ENCODE measurements at regions not wholly inside any gene's neighbourhood (a gene's known extent, or its start where the extent isn't known, plus 50 kb on each side); places are given as distances from the start of the nearest gene placed in this dataset.

GRCh38 chr2:216562696-216563435 lies 64.2 kb downstream of the RPL37A start:
- CTCF ChIA-PET: no interaction called here
- no peak for ATAC-seq
- intact Hi-C loops (cut with micrococcal nuclease; ENCODE audit: unreplicated experiment): no loop called here
- H3K27ac ChIP-seq (ENCODE audit: low read length): no peak overlapping the region
- no peaks in the 10 kb centered on the region for H3K4me1 ChIP-seq (ENCODE audit: control insufficient read depth, insufficient read depth, low read length)
- POLR2A ChIA-PET: no interaction called here
- TF ChIP-seq SIN3A (IDR thresholded peaks at IDR 0.05; ENCODE audit: borderline replicate concordance, insufficient read depth, low read depth, low read length): no peak
- TF ChIP-seq TCF7L2 (IDR thresholded peaks at IDR 0.05; ENCODE audit: low read depth, low read length): no peak
- TF ChIP-seq, protein P1, sequence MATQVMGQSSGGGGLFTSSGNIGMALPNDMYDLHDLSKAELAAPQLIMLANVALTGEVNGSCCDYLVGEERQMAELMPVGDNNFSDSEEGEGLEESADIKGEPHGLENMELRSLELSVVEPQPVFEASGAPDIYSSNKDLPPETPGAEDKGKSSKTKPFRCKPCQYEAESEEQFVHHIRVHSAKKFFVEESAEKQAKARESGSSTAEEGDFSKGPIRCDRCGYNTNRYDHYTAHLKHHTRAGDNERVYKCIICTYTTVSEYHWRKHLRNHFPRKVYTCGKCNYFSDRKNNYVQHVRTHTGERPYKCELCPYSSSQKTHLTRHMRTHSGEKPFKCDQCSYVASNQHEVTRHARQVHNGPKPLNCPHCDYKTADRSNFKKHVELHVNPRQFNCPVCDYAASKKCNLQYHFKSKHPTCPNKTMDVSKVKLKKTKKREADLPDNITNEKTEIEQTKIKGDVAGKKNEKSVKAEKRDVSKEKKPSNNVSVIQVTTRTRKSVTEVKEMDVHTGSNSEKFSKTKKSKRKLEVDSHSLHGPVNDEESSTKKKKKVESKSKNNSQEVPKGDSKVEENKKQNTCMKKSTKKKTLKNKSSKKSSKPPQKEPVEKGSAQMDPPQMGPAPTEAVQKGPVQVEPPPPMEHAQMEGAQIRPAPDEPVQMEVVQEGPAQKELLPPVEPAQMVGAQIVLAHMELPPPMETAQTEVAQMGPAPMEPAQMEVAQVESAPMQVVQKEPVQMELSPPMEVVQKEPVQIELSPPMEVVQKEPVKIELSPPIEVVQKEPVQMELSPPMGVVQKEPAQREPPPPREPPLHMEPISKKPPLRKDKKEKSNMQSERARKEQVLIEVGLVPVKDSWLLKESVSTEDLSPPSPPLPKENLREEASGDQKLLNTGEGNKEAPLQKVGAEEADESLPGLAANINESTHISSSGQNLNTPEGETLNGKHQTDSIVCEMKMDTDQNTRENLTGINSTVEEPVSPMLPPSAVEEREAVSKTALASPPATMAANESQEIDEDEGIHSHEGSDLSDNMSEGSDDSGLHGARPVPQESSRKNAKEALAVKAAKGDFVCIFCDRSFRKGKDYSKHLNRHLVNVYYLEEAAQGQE (IDR thresholded peaks at IDR 0.05; ENCODE audit: insufficient read depth in 1 of 2, low read depth in 2 of 2, low read length in 1 of 2): no peak
- TF ChIP-seq, protein P2, sequence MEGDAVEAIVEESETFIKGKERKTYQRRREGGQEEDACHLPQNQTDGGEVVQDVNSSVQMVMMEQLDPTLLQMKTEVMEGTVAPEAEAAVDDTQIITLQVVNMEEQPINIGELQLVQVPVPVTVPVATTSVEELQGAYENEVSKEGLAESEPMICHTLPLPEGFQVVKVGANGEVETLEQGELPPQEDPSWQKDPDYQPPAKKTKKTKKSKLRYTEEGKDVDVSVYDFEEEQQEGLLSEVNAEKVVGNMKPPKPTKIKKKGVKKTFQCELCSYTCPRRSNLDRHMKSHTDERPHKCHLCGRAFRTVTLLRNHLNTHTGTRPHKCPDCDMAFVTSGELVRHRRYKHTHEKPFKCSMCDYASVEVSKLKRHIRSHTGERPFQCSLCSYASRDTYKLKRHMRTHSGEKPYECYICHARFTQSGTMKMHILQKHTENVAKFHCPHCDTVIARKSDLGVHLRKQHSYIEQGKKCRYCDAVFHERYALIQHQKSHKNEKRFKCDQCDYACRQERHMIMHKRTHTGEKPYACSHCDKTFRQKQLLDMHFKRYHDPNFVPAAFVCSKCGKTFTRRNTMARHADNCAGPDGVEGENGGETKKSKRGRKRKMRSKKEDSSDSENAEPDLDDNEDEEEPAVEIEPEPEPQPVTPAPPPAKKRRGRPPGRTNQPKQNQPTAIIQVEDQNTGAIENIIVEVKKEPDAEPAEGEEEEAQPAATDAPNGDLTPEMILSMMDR (IDR thresholded peaks at IDR 0.05): no peak
- TF ChIP-seq POLR2AphosphoS5 (IDR thresholded peaks at IDR 0.05; ENCODE audit: low read depth, low read length): no peak
- no peaks in the 10 kb centered on the region for H3K36me3 ChIP-seq (ENCODE audit: control insufficient read depth, insufficient read depth, low read length)
- no TSS peak for BruUV-seq (replicated peaks)
- no peaks in the 10 kb centered on the region for H3K27me3 ChIP-seq (ENCODE audit: control insufficient read depth, insufficient read depth, low read length)
- DNase-seq (ENCODE audit: low read depth, low spot score): no peak
- H3K4me3 ChIP-seq (ENCODE audit: low read depth in 2 of 2, low read length in 2 of 2): no peak overlapping the region
- in situ Hi-C loops (cut with HindIII; ENCODE audit: low pct_unique_long_range_greater_than_20kb, low sequenced_read_pairs): no loop called here
- H3K9me3 ChIP-seq (ENCODE audit: control insufficient read depth, insufficient read depth, low read depth, low read length): no peaks in the 10 kb centered on the region

DNA sequence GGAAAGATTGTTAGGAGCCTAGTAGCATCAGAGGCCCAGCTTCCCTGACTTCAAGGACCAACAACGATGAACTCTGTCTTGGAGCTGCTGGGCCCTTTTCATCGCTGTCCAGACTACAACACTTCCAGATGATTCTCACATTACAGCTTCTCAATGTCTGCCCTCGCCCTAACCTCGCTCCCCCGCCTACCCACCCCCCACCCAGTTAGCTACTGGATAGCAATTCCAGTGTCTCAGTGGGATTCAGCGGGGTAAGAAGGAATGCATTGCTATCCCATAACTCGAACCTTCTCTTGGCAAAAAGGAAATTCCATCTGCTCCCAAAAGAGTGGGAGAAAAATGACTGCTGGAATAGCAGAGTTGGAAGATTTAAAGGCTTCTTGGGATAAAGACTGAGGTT lies 65.0 kb downstream of the RPL37A start:
- H3K4me1 ChIP-seq (ENCODE audit: control insufficient read depth, insufficient read depth, low read length): no peaks in the 10 kb centered on the region
- in situ Hi-C loops (cut with HindIII; ENCODE audit: low pct_unique_long_range_greater_than_20kb, low sequenced_read_pairs) (no loop called here), intact Hi-C loops (cut with micrococcal nuclease; ENCODE audit: unreplicated experiment) (no loop called here)
- CTCF ChIA-PET: no interaction called here
- no TSS peak for BruUV-seq (replicated peaks)
- DNase-seq (ENCODE audit: low read depth, low spot score): no peak
- no peak for ATAC-seq
- H3K4me3 ChIP-seq (ENCODE audit: low read depth in 2 of 2, low read length in 2 of 2): no peak overlapping the region
- no peak overlapping the region for H3K27ac ChIP-seq (ENCODE audit: low read length)
- no peaks in the 10 kb centered on the region for H3K36me3 ChIP-seq (ENCODE audit: control insufficient read depth, insufficient read depth, low read length)
- H3K27me3 ChIP-seq (ENCODE audit: control insufficient read depth, insufficient read depth, low read length): no peaks in the 10 kb centered on the region
- POLR2A ChIA-PET: no interaction called here
- no peak for TF ChIP-seq TCF7L2 (IDR thresholded peaks at IDR 0.05; ENCODE audit: low read depth, low read length)
- TF ChIP-seq, protein P1 (IDR thresholded peaks at IDR 0.05; ENCODE audit: insufficient read depth in 1 of 2, low read depth in 2 of 2, low read length in 1 of 2): no peak
- TF ChIP-seq, protein P2 (IDR thresholded peaks at IDR 0.05): no peak
- no peak for TF ChIP-seq POLR2AphosphoS5 (IDR thresholded peaks at IDR 0.05; ENCODE audit: low read depth, low read length)
- no peak for TF ChIP-seq SIN3A (IDR thresholded peaks at IDR 0.05; ENCODE audit: borderline replicate concordance, insufficient read depth, low read depth, low read length)
- H3K9me3 ChIP-seq (ENCODE audit: control insufficient read depth, insufficient read depth, low read depth, low read length): no peaks in the 10 kb centered on the region
